Neural cell (in vitro differentiated cells): ENCODE measurements at regions not wholly inside any gene's neighbourhood (a gene's known extent, or its start where the extent isn't known, plus 50 kb on each side); places are given as distances from the start of the nearest gene placed in this dataset.

Experiments used
- H2AFZ ChIP-seq: fragments of 200-600, 300-800 bp; sonication (generic), shearing (Covaris generic); 2 replicates; pipeline ENCODE4 v1.6.0; 2014; ENCODE audit warnings: low read depth, mild to moderate bottlenecking, antibody characterized with exemption, low read length, moderate library complexity
- H3F3A ChIP-seq: fragments of 200-600 bp; shearing (Covaris generic); 2 replicates; pipeline ENCODE4 v1.6.1; 2016; ENCODE audit warnings: mild to moderate bottlenecking, moderate library complexity, mixed read lengths, antibody characterized with exemption, low read length; ENCODE audit not compliant: insufficient read depth, poor library complexity, severe bottlenecking
- H3K27ac ChIP-seq: fragments of 200-600, 300-800 bp; sonication (generic), shearing (Covaris generic); 2 replicates; pipeline ENCODE4 v1.5.1; 2014; ENCODE audit warnings: mild to moderate bottlenecking, low read length, moderate library complexity
- H3K27me3 ChIP-seq: fragments of 300-800, 200-600 bp; sonication (generic), shearing (Covaris generic); 2 replicates; pipeline ENCODE4 v1.6.0; 2014; ENCODE audit warnings: mild to moderate bottlenecking, low read depth, low read length, moderate library complexity; ENCODE audit not compliant: insufficient read depth
- H3K36me3 ChIP-seq: fragments of 300-800, 200-600 bp; sonication (generic), shearing (Covaris generic); 2 replicates; pipeline ENCODE4 v1.5.1; 2014; ENCODE audit warnings: mild to moderate bottlenecking, antibody characterized with exemption, low read length, moderate library complexity; ENCODE audit not compliant: insufficient read depth
- H3K4me2 ChIP-seq: fragments of 300-800, 200-600 bp; sonication (generic), shearing (Covaris generic); 2 replicates; pipeline ENCODE4 v1.6.0; 2014; ENCODE audit warnings: mild to moderate bottlenecking, low read length
- H3K4me3 ChIP-seq: fragments of 300-800, 200-600 bp; sonication (generic), shearing (Covaris generic); 2 replicates; pipeline ENCODE4 v1.5.1; 2014; ENCODE audit warnings: mild to moderate bottlenecking, low read length, moderate library complexity
- H3K79me2 ChIP-seq: fragments of 200-600 bp; shearing (Covaris generic); replicated peaks from 2 replicates; pipeline ENCODE4 v1.6.0; 2014; ENCODE audit warnings: mild to moderate bottlenecking, low read length, moderate library complexity; ENCODE audit not compliant: insufficient read depth
- H3K9ac ChIP-seq: fragments of 300-800, 200-600 bp; sonication (generic), shearing (Covaris generic); 2 replicates; pipeline ENCODE4 v1.6.1; 2016; ENCODE audit warnings: mild to moderate bottlenecking, low read length, mixed read lengths
- H3K9me2 ChIP-seq: fragments of 200-600 bp; shearing (Covaris generic); 2 replicates; pipeline ENCODE4 v1.6.1; 2016; ENCODE audit warnings: mild to moderate bottlenecking, low read length, mixed read lengths; ENCODE audit not compliant: insufficient read depth
- H3K9me3 ChIP-seq: fragments of 200-600, 300-800 bp; sonication (generic), shearing (Covaris generic); 2 replicates; pipeline ENCODE4 v1.6.1; 2016; ENCODE audit warnings: mild to moderate bottlenecking, mixed run types, low read length, moderate library complexity, mixed read lengths
- H4K20me1 ChIP-seq: fragments of 200-600 bp; shearing (Covaris generic); 2 replicates; pipeline ENCODE4 v1.6.1; 2016; ENCODE audit warnings: mild to moderate bottlenecking, mixed run types; ENCODE audit not compliant: insufficient read depth
- CTCF ChIP-seq: fragments of 450-650 bp; IDR thresholded peaks from 2 replicates; pipeline ENCODE4 v1.5.1; 2014; ENCODE audit warnings: antibody characterized with exemption, mild to moderate bottlenecking, moderate library complexity; ENCODE audit not compliant: poor library complexity, severe bottlenecking
- EP300 ChIP-seq: fragments of 450-650 bp; conservative IDR thresholded peaks from 2 replicates; pipeline ENCODE4 v1.6.1; 2014; ENCODE audit warnings: antibody characterized with exemption, mild to moderate bottlenecking, moderate library complexity; ENCODE audit not compliant: poor library complexity, severe bottlenecking
- EZH2 ChIP-seq: fragments of 200-600, 300-800 bp; shearing (Covaris generic), sonication (generic); IDR thresholded peaks from 2 replicates; pipeline ENCODE4 v1.6.1; 2014; ENCODE audit warnings: antibody characterized with exemption, low read length, borderline replicate concordance, mild to moderate bottlenecking; ENCODE audit not compliant: insufficient read depth, poor library complexity, severe bottlenecking
- MXI1 ChIP-seq: fragments of 450-650 bp; conservative IDR thresholded peaks from 2 replicates; pipeline ENCODE4 v1.6.1; 2014; ENCODE audit warnings: antibody characterized with exemption, mild to moderate bottlenecking; ENCODE audit not compliant: poor library complexity, severe bottlenecking
- POLR2AphosphoS5 ChIP-seq: IDR thresholded peaks from 2 replicates; pipeline ENCODE4 v1.6.1; 2012
- RAD21 ChIP-seq: fragments of 450-650 bp; conservative IDR thresholded peaks from 2 replicates; pipeline ENCODE4 v1.6.1; 2014; ENCODE audit warnings: antibody characterized with exemption, mild to moderate bottlenecking, moderate library complexity
- REST ChIP-seq: IDR thresholded peaks from 2 replicates; pipeline ENCODE4 v1.6.1; 2012; ENCODE audit warnings: borderline replicate concordance
- SMC3 ChIP-seq: fragments of 450-650 bp; conservative IDR thresholded peaks from 2 replicates; pipeline ENCODE4 v1.6.1; 2014; ENCODE audit warnings: antibody characterized with exemption, mild to moderate bottlenecking, moderate library complexity; ENCODE audit not compliant: poor library complexity
- TAF1 ChIP-seq: IDR thresholded peaks from 2 replicates; pipeline ENCODE4 v1.6.1; 2012; ENCODE audit warnings: low read depth

- Histone ChIP-seq H3K4me2 (no peak overlapping the region), H3K4me3 (no peak overlapping the region), H3K79me2 (no peaks in the 10 kb centered on the region), H4K20me1 (no peaks in the 10 kb centered on the region), H3K27ac (no peak overlapping the region), H3K9me2 (no peaks in the 10 kb centered on the region), H3K36me3 (no peaks in the 10 kb centered on the region), H3K9ac (no peak overlapping the region), H3K27me3 (no peaks in the 10 kb centered on the region), H3K9me3 (peaks cover 7% of the 10 kb centered on the region), H2AFZ (no peak overlapping the region), H3F3A (no peaks in the 10 kb centered on the region)
- TF ChIP-seq EP300: no peak
- no peak for TF ChIP-seq TAF1
- TF ChIP-seq POLR2AphosphoS5: no peak
Observed at GRCh38 chr10:121662531-121662930, 64.3 kb upstream of the FGFR2 start.

GRCh38 chr10:121661451-121661851 lies 63.2 kb upstream of the FGFR2 start:
- H4K20me1 ChIP-seq: no peaks in the 10 kb centered on the region
- TF ChIP-seq EZH2 (no peak), MXI1 (no peak), EP300 (no peak), SMC3 (no peak), POLR2AphosphoS5 (no peak), TAF1 (no peak), RAD21 (no peak), REST (no peak), CTCF (no peak)
- no peaks in the 10 kb centered on the region for H3F3A ChIP-seq
- no peaks in the 10 kb centered on the region for H3K79me2 ChIP-seq
- no peak overlapping the region for H3K27ac ChIP-seq
- H3K9me3 ChIP-seq: peaks cover 7% of the 10 kb centered on the region
- no peak overlapping the region for H3K9ac ChIP-seq
- H3K36me3 ChIP-seq: no peaks in the 10 kb centered on the region
- H3K4me2 ChIP-seq: no peak overlapping the region
- no peak overlapping the region for H3K4me3 ChIP-seq
- H3K27me3 ChIP-seq: no peaks in the 10 kb centered on the region
- no peaks in the 10 kb centered on the region for H3K9me2 ChIP-seq
- no peak overlapping the region for H2AFZ ChIP-seq

- Histone ChIP-seq H3K27me3 (no peaks in the 10 kb centered on the region), H3K9me2 (no peaks in the 10 kb centered on the region), H3F3A (no peaks in the 10 kb centered on the region), H3K4me3 (no peak overlapping the region), H3K9me3 (no peaks in the 10 kb centered on the region), H3K79me2 (no peaks in the 10 kb centered on the region), H3K36me3 (no peaks in the 10 kb centered on the region), H3K9ac (no peak overlapping the region), H3K27ac (no peak overlapping the region), H4K20me1 (no peaks in the 10 kb centered on the region), H2AFZ (no peak overlapping the region), H3K4me2 (no peak overlapping the region)
- TF ChIP-seq EZH2: no peak
- no peak for TF ChIP-seq CTCF
- TF ChIP-seq EP300: no peak
- no peak for TF ChIP-seq POLR2AphosphoS5
- no peak for TF ChIP-seq TAF1
- no peak for TF ChIP-seq REST
- TF ChIP-seq SMC3: no peak
- no peak for TF ChIP-seq MXI1
- no peak for TF ChIP-seq RAD21
Observed at GRCh38 chr10:121659236-121659635, 61.0 kb upstream of the FGFR2 start.
